ENCODE measurements at regions not wholly inside any gene's neighbourhood (a gene's known extent, or its start where the extent isn't known, plus 50 kb on each side); places are given as distances from the start of the nearest gene placed in this dataset.
"Not testable (repeated sequence)": the region's sequence is repeated elsewhere in the genome, so short reads cannot be mapped to it uniquely, and the experiment has no call there.

DNA sequence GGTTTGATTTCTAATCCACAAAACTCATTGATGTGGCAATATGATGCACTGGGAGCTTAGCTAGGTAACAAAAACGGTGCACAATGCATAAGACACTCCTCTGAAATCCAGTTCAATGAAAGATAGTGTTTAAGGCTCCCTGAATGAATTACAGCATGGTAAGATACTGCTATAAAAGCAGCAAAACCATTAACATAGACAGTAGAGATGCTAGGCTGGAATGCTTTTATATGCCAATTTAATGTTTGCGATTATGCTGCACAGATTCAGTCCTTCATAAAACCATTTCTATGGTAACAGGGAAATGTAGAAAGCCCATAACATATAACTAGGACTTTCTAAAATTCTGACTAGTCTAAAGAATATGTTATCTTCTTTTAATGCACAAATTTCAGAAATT, 180.8 kb upstream of the NUDT12 start:
- Histone ChIP-seq H3K4me1 (peaks cover 0 to 15% (median 12%) of the 10 kb centered on the region in 4 donors), H3K9me3 (no peaks in the 10 kb centered on the region), H3K27ac (no peak overlapping the region), H3K4me3 (no peak overlapping the region), H3K27me3 (no peaks in the 10 kb centered on the region), H3K36me3 (no peaks in the 10 kb centered on the region)
- DNase-seq = no peak
- intact Hi-C loops (cut with DNase I) = no loop called here
- TF ChIP-seq POLR2AphosphoS5 (IDR thresholded peaks at IDR 0.05) (no peak), EP300 (IDR thresholded peaks at IDR 0.05) (no peak)
- WGBS, 2 donors = 56 to 64% methylated on average over 2 of the region's 2 CpGs

DNA sequence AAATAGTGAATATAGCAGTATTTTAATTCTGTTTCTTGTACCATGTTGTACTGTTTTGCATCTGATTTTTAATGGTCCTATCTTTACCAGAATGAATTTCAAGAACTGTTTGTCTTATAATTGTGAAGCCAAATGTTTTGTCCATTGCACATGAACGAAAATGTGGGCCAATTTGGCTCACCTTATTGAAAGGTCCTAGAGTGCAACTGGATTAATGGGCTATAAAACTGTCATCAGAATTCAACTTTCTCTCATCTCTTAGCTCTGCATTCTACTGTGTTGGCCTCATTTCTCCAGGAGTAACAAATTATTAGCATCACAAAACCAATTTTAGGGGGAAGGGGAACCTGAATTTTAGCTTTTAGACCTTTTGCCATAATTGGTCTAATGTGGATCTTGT, 179.4 kb upstream of the NUDT12 start:
- 42 to 64% methylated on average over 1 of the region's 1 CpG for WGBS, 2 donors
- Histone ChIP-seq H3K9me3 (no peaks in the 10 kb centered on the region), H3K36me3 (no peaks in the 10 kb centered on the region), H3K4me1 (peaks cover 0 to 15% (median 12%) of the 10 kb centered on the region in 4 donors), H3K27ac (no peak overlapping the region), H3K27me3 (no peaks in the 10 kb centered on the region), H3K4me3 (no peak overlapping the region)
- intact Hi-C loops (cut with DNase I) = no loop called here
- no peak for TF ChIP-seq POLR2AphosphoS5 (IDR thresholded peaks at IDR 0.05)
- TF ChIP-seq POLR2A (IDR thresholded peaks at IDR 0.05) = no peak
- TF ChIP-seq, protein P1, sequence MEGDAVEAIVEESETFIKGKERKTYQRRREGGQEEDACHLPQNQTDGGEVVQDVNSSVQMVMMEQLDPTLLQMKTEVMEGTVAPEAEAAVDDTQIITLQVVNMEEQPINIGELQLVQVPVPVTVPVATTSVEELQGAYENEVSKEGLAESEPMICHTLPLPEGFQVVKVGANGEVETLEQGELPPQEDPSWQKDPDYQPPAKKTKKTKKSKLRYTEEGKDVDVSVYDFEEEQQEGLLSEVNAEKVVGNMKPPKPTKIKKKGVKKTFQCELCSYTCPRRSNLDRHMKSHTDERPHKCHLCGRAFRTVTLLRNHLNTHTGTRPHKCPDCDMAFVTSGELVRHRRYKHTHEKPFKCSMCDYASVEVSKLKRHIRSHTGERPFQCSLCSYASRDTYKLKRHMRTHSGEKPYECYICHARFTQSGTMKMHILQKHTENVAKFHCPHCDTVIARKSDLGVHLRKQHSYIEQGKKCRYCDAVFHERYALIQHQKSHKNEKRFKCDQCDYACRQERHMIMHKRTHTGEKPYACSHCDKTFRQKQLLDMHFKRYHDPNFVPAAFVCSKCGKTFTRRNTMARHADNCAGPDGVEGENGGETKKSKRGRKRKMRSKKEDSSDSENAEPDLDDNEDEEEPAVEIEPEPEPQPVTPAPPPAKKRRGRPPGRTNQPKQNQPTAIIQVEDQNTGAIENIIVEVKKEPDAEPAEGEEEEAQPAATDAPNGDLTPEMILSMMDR (IDR thresholded peaks at IDR 0.05) = no peak
- no peak for TF ChIP-seq EP300 (IDR thresholded peaks at IDR 0.05)
- no peak for DNase-seq

DNA sequence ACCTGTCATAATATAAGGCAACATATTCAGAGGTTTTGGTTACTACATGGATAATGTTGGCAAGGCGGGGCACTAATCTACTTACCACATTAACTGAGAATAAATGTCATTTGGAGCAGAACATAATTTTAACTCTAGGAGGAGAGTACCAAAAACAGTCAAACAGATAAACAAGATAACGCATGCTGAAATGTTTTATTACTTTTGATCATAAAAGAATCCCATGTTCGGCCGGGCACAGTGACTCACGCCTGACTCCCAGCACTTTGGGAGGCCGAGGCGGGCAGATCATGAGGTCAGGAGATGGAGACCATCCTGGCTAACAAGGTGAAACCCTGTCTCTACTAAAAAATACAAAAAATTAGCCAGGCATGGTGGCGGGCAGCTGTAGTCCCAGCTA, 173.8 kb upstream of the NUDT12 start:
- WGBS, 2 donors = 42 to 82% methylated on average over 8 of the region's 8 CpGs
- intact Hi-C loops (cut with DNase I); H3K36me3 ChIP-seq: not testable (repeated sequence)

DNA sequence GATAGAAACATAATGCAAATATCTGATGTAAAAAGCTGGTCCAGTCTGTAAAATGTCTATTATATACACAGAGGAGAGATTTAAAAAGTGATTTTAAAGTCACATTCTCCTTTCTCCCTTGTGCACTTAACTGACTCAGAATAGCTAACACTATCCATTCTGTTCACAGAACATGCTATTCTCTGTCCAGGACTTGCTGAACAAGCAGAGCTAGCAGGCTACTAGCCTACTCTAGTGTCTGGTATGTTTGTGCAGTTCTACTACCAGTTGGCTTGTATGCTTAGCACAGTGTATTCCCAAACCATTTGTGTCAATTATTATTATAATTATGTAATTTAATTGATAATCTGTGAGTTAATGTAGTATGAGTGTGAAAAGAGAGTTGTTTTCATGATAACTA, 161.7 kb upstream of the NUDT12 start:
- intact Hi-C loops (cut with DNase I) = no loop called here

More for the DNA sequence above, 173.8 kb upstream of the NUDT12 start:
- not testable (repeated sequence) for DNase-seq, H3K9me3 ChIP-seq, H3K27me3 ChIP-seq, H3K27ac ChIP-seq, H3K4me3 ChIP-seq, H3K4me1 ChIP-seq

DNA sequence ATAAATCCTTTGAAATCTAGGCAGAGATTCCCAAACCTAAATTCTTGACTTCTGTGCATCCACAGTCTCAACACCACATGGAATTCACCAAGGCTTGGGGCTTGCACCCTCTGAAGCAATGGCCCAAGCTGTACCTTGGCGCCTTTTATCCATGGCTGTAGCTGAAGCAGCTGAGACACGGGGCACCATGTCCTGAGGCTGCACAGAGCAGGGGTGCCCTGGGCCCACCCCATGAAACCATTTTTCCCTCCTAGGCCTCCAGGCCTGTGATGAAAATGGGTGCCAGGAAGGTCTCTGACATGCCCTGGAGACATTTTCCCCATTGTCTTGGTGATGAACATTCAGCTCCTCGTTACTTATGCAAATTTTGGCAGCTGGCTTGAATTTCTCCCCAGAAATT, 158.6 kb upstream of the NUDT12 start:
- DNase-seq = no peak
- peaks cover 0 to 6% (median 0%) of the 10 kb centered on the region in 4 donors for H3K9me3 ChIP-seq
- H3K36me3 ChIP-seq = no peaks in the 10 kb centered on the region
- no peak for TF ChIP-seq POLR2A (IDR thresholded peaks at IDR 0.05)
- TF ChIP-seq, protein P1 (IDR thresholded peaks at IDR 0.05) = no peak
- TF ChIP-seq EP300 (IDR thresholded peaks at IDR 0.05) = no peak
- TF ChIP-seq POLR2AphosphoS5 (IDR thresholded peaks at IDR 0.05) = no peak
- no peak overlapping the region for H3K27ac ChIP-seq
- no peak overlapping the region for H3K4me3 ChIP-seq
- 70 to 76% methylated on average over 3 of the region's 3 CpGs for WGBS, 2 donors
- intact Hi-C loops (cut with DNase I) = no loop called here
- no peaks in the 10 kb centered on the region for H3K4me1 ChIP-seq
- no peaks in the 10 kb centered on the region for H3K27me3 ChIP-seq

More for the DNA sequence above, 161.7 kb upstream of the NUDT12 start:
- H3K36me3 ChIP-seq = no peaks in the 10 kb centered on the region
- H3K9me3 ChIP-seq = peaks cover 0 to 6% (median 0%) of the 10 kb centered on the region in 4 donors
- no peak overlapping the region for H3K27ac ChIP-seq
- no peaks in the 10 kb centered on the region for H3K27me3 ChIP-seq
- H3K4me1 ChIP-seq = no peaks in the 10 kb centered on the region
- no peak for DNase-seq
- no peak overlapping the region for H3K4me3 ChIP-seq
- TF ChIP-seq, protein P1 (IDR thresholded peaks at IDR 0.05) = no peak
- no peak for TF ChIP-seq POLR2A (IDR thresholded peaks at IDR 0.05)
- no peak for TF ChIP-seq POLR2AphosphoS5 (IDR thresholded peaks at IDR 0.05)

DNA sequence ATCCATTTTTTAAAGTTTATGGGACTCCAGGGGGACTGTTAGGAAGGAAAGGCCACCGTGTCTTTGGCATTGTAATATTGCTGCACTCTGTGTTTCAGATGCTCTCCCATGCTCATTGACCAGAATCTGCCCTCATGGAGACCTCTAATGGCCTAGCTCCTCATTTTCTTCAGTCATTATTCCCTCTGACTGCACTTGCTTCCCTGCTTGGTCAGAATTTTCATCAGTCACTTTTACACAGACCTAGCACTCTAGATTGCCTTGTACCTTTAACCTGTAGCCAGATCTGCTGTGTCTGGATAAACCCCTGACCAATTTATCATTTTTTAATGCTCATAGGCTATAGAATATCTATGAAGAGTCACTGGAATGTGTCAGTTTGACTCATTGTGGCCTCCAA, 155.5 kb upstream of the NUDT12 start:
- peaks cover 0 to 6% (median 0%) of the 10 kb centered on the region in 4 donors for H3K9me3 ChIP-seq
- TF ChIP-seq EP300 (IDR thresholded peaks at IDR 0.05) = no peak
- TF ChIP-seq POLR2A (IDR thresholded peaks at IDR 0.05) = no peak
- TF ChIP-seq, protein P1 (IDR thresholded peaks at IDR 0.05) = no peak
- no peak for TF ChIP-seq POLR2AphosphoS5 (IDR thresholded peaks at IDR 0.05)
- 50 to 76% methylated on average over 1 of the region's 1 CpG for WGBS, 2 donors
- no peak overlapping the region for H3K27ac ChIP-seq
- DNase-seq = no peak
- no peaks in the 10 kb centered on the region for H3K27me3 ChIP-seq
- H3K4me3 ChIP-seq = no peak overlapping the region
- no peaks in the 10 kb centered on the region for H3K36me3 ChIP-seq
- H3K4me1 ChIP-seq = no peaks in the 10 kb centered on the region
- intact Hi-C loops (cut with DNase I) = no loop called here

All from sigmoid colon (tissue), 6 donors.